GM21367 (cell line): ENCODE measurements at regions not wholly inside any gene's neighbourhood (a gene's known extent, or its start where the extent isn't known, plus 50 kb on each side); places are given as distances from the start of the nearest gene placed in this dataset.

ENCODE experiments used
- ATAC-seq: cut with Tn5 transposase; IDR thresholded peaks from one replicate; pipeline ENCODE4 v1.9.1; 2021; ENCODE audit not compliant: unreplicated experiment

GRCh38 chr3:124429129-124429815 lies 301.0 kb upstream of the UMPS start:
- ATAC-seq: no peak

- ATAC-seq: no peak
These were observed 298.8 kb upstream of the UMPS start for GRCh38 chr3:124431331-124431994.

- ATAC-seq: no peak
These were observed 296.1 kb upstream of the UMPS start for GRCh38 chr3:124434176-124434575.

GRCh38 chr3:124435467-124435866 lies 294.8 kb upstream of the UMPS start:
- no peak for ATAC-seq

- ATAC-seq: no peak
These were observed 291.4 kb upstream of the UMPS start for GRCh38 chr3:124438813-124439212.

- ATAC-seq: no peak
These were observed 290.6 kb upstream of the UMPS start for GRCh38 chr3:124439603-124440002.

GRCh38 chr3:124441766-124442165 lies 288.5 kb upstream of the UMPS start:
- ATAC-seq: no peak

GRCh38 chr3:124442463-124442862 lies 287.8 kb upstream of the UMPS start:
- ATAC-seq: no peak

- ATAC-seq: no peak
These were observed 286.8 kb upstream of the UMPS start for GRCh38 chr3:124443446-124443845.

- ATAC-seq: no peak
These were observed 286.2 kb upstream of the UMPS start for GRCh38 chr3:124444075-124444474.

GRCh38 chr3:124444896-124445295 lies 285.4 kb upstream of the UMPS start:
- ATAC-seq: no peak

GRCh38 chr3:124447845-124448244 lies 282.4 kb upstream of the UMPS start:
- no peak for ATAC-seq

- ATAC-seq: no peak
These were observed 281.3 kb upstream of the UMPS start for GRCh38 chr3:124448954-124449353.

GRCh38 chr3:124450366-124450765 lies 279.9 kb upstream of the UMPS start:
- ATAC-seq: no peak

- ATAC-seq: no peak
These were observed 278.5 kb upstream of the UMPS start for GRCh38 chr3:124451630-124452317.

- no peak for ATAC-seq
These were observed 277.1 kb upstream of the UMPS start for GRCh38 chr3:124453189-124453588.

- no peak for ATAC-seq
These were observed 274.4 kb upstream of the UMPS start for GRCh38 chr3:124455891-124456290.

- ATAC-seq: no peak
These were observed 273.7 kb upstream of the UMPS start for GRCh38 chr3:124456506-124456905.

GRCh38 chr3:124459678-124460077 lies 270.6 kb upstream of the UMPS start:
- no peak for ATAC-seq

- ATAC-seq: no peak
These were observed 269.1 kb upstream of the UMPS start for GRCh38 chr3:124461126-124461525.

- ATAC-seq: no peak
These were observed 268.2 kb upstream of the UMPS start for GRCh38 chr3:124461838-124462632.
